GDM1 (cell line): ENCODE measurements at regions not wholly inside any gene's neighbourhood (a gene's known extent, or its start where the extent isn't known, plus 50 kb on each side); places are given as distances from the start of the nearest gene placed in this dataset.
"Not testable (repeated sequence)": the region's sequence is repeated elsewhere in the genome, so short reads cannot be mapped to it uniquely, and the experiment has no call there.

ENCODE experiments used
- DNase-seq: peaks from one replicate; lab custom pipeline; 2025; lab: John Stamatoyannopoulos, UW

- DNase-seq, result no peak
These were observed 131.8 kb downstream of the FOXB1 start for GRCh38 chr15:60135961-60136360.

DNA sequence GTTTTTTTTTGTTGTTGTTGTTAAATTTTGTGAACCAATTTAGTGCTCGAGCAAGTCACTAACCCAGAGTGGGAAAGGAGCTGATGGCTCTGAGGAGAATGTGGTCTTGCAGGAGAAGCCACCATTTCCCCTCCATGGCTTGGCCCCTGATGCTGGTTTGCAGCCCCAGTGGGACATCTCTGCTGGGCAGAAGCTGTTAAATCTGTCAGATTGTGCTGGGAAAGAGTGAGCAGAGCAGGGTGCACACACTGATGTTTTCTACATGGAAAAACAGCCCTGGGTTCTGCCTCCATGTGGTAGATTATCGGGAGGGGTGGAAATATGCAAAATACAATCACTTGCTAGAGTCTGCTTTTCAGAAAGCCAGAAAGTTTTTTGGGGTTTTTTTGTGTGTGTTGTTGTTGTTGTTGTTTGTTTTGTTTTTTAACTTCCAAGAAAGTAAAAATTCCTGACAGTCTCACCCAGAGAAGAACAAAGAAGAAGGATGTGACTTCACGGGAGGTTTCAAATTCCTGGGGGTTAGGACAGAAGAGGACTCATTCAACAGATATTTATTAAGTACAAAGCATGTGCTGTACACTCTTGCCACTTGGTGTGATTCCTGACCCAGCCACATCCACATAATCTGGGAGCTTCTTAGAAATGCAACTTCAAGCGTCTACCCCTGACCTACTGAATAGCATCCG lies 133.7 kb downstream of the FOXB1 start:
- no peak for DNase-seq

DNA sequence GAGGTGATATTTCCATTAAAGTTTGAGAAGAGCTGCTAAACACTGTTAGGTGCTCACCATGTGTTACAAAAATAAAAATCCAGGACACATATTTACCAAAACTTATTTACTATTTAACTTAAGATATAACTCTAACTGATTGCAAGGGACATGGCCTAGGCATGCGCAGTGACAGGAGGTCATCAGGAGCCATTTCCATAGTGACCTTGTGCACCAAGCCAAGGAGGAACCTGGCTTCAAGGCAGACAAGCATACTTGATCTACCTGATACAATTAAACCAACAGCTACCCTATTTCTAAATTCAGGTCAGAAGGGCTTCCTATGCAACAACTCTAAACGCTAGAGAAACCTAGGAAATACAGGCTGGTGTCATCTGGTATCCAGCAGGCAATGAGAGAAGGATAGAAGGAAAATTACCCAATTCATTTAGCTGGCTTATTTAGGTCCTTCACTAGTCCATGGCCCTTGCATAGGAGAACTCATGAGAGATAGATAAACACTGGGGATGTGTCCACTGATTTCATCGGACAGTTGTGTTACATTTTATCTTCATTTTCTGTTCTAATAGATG lies 134.4 kb downstream of the FOXB1 start:
- DNase-seq, result no peak

DNA sequence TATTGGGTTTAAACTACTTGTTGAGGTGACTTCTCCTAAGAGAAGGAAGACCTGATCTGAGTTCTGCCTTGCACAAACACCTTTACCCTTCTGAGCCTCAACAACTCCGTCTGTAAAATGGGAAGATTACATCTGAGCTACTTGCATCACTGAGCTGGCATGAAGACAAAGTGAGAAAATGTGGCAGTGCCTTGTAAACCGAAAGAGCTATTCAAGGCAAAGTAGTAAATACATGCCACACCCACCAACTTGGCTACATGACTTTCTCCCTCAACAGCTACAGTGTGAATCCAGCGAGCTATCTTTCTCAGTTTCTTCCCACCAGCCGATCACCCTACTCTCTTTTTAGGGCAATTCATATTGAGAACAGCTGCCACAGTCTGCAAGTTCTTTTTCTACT lies 148.3 kb downstream of the FOXB1 start:
- no peak for DNase-seq

- no peak for DNase-seq
These were observed 150.7 kb downstream of the FOXB1 start for GRCh38 chr15:60154764-60155325.

DNA sequence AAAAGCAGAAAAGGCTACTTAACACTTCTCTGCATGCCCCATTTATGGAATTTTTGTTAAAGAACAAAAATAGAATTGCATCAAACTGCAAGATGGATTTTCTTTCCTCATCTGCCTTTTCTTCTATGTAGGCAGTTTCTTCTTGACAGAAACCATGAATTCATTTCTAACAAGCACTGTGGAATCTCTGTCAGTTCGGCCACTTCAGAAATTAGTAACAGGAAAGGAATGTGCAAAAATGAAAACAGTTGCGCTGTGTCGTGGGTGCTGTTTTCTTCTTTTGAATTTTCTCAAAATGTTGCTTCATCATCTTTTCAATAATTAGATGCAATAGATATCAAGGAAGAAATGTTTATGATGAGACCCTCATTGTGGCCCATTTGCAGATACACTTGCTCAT lies 151.6 kb downstream of the FOXB1 start:
- DNase-seq, result no peak

DNA sequence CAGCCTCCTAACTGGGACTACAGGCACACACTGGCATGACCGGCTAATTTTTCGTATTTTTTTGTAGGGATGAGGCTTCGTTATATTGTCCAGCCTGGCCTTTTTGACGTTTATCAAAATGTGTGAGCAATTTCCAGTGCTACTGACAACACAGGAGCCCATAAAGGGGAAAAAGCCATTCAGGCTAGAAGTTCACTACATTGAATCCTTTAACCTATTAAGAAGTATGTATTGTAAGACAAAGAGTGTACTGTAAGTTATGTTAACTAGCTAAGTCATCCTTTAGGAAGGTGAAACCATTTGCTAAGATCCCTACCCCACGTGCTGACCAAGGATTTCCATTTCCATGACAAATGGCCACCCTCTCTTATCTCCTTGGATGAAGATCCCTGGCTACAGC lies 156.8 kb downstream of the FOXB1 start:
- DNase-seq, result no peak

DNA sequence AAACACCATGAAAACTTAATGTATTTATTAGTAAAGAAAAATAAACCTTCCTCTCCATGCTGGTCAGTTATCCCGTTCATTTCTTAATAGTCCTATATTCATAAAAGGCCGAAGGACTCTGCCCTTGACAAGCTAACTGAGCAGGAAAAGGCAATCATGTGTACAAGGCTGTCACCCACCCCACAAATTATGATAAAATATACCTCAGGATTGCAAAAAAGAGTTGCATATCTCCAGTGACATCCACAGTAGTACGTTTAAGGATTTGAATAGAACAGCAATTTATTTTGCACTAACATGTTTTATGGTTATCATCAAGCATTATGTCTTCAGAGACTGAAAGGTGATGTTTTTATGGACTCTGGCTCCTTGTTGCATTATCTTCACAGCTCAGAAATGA lies 157.6 kb downstream of the FOXB1 start:
- no peak for DNase-seq

- DNase-seq, result no peak
These were observed 158.3 kb downstream of the FOXB1 start for GRCh38 chr15:60162251-60162967.

GRCh38 chr15:60162968-60163355 lies 158.9 kb downstream of the FOXB1 start:
- DNase-seq, result no peak

DNA sequence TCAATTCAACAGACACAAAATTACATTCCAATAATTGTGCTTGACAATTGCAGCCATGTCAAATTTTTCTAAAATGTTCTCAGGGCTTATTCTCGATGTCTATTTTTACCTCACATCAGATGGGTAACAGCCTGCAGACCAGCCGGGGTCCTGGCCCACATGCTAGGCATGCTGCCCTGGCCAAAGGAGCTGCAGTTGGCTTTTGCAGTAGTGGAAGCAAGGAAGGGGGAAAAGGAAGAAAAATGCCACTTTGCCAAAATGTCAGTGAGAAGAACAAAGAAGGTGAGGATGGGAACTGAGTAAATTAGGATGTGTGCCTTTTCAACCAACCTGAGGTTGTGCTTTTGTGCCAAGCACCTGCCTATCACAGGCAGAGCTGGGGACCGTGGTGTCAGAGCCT lies 161.0 kb downstream of the FOXB1 start:
- DNase-seq, result no peak

DNA sequence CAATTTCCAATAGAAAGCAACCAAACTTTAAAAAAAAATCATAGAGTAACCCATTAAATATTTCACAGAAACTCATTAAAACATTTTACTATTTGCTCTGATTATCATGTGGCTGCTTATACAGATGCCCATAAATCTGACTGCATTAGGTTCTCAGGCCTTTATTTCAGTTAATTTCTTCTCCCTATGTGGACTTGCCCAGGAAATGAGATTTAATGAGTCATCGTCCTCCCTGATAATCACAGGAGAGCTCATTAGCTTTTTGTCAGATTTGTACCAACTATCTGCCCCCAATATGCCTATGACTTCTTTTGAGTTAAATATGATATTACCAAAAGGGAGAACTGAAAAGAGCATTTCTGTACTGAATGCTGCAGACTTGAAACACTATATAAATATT lies 168.0 kb downstream of the FOXB1 start:
- DNase-seq, result no peak

GRCh38 chr15:60179786-60180391 lies 175.8 kb downstream of the FOXB1 start:
- DNase-seq, result peak; percentile 12

DNA sequence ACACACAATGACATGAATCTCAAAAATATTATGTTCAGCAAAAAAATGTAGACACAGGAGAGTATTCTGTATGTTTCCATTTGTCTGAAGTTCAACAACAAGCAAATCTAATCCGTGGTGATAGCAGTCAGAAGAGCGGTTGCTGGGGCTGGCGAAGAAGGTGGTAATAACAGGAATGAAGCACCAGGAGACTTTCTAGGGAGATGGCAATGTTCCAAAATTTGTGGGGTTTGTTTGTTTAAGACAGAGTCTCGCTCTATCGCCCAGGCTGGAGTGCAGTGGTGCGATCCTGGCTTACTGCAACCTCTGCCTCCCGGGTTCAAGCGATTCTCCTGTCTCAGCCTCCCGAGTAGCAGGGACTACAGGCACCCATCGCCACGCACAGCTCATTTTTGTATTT lies 177.8 kb downstream of the FOXB1 start:
- DNase-seq, result not testable (repeated sequence)

- DNase-seq, result no peak
These were observed 179.3 kb downstream of the FOXB1 start for GRCh38 chr15:60183366-60183765.

- DNase-seq, result no peak
These were observed 180.5 kb downstream of the FOXB1 start for GRCh38 chr15:60184579-60184978.

DNA sequence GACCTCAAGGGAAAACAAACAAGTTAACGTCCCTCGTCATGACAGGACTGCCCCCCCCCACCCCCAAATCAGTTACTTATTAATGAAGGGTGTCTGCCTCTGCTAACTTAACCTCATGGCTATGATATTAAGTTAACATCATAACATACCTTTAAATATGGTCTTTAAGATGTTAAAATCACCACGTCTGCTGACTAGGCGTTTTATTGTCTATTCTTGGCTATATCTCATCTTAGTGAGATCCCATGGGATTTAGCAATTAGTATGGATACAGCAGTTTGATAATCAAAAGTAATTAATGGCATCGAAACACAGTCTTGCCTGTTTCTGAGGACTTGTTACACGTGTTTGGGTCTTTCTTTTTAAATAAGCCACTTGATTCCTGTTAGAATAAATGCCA lies 186.9 kb downstream of the FOXB1 start:
- no peak for DNase-seq

- no peak for DNase-seq
These were observed 187.7 kb downstream of the FOXB1 start for GRCh38 chr15:60191821-60192220.

DNA sequence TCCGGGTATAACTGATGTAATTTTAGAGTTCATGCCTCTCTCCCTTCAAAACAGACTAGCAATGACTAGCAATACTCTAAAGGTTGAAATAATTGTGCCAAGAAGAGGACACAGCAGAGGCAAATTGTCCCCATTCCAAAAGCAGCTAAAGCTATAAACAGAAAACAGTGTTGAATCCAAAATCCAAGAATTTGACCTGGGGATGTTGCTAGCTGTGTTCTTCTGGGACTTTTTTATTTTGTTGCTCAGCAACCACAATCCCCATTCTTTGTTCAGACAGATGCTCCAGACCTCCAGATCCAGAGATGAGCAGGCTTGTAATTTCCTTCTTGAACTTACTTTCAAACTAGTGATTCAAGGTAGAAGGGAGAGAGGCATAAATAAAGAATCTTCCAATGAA lies 191.5 kb downstream of the FOXB1 start:
- no peak for DNase-seq

DNA sequence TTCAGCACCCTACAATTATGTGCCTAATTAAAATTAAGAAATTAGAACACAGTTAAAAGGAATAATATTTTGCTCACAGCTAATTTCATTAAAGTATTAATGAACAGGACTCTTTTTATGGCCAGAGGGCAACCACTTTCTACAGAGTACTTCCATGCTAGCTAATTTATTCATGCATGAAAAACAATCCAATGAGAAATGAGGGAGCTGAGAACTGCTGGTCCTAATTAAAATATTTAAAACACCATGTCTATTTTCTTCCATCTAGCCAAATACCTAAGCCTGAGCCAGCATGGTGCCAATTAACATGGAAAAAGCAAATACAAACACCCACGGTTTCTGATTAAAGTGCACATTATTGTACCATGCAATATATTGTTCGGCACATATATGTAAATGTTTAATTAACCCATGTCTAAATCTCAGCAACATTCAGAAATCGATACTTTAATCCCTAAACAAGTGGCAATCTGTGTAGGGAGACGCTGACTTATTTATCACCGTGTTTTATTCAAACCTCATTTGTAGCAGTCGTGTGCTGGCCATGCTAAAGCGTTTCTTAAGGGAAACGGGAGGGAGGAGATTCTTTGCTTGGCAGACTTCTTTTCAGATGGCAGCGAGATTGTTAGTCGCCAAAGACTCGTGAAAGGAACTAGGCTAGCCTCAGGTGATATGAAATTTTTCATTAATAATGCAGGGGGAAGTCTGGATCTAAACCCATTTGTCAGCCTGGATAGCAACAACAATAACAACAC lies 193.5 kb downstream of the ANXA2 start:
- DNase-seq, result no peak

- no peak for DNase-seq
These were observed 189.1 kb downstream of the ANXA2 start for GRCh38 chr15:60208709-60209108.

DNA sequence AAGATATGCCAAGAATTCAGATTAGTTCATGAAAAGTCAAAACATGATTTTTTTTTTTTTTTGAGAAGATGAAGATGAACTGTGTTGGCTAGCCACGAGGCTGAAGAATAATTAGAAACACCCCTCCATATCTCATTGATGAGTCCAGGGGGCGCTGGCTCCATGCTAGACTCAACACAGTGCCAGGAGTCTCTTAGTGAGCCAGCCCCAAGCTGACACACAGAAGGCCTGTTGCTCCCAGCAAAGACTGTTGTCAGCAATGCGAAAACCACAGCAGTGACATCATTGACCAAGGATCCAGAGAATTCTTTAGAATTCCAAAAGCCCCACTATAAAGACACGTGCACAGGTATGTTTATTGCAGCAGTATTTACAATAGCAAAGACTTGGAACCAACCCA lies 185.2 kb downstream of the ANXA2 start:
- DNase-seq, result no peak
